ENCODE measurements at regions not wholly inside any gene's neighbourhood (a gene's known extent, or its start where the extent isn't known, plus 50 kb on each side); places are given as distances from the start of the nearest gene placed in this dataset.

DNA sequence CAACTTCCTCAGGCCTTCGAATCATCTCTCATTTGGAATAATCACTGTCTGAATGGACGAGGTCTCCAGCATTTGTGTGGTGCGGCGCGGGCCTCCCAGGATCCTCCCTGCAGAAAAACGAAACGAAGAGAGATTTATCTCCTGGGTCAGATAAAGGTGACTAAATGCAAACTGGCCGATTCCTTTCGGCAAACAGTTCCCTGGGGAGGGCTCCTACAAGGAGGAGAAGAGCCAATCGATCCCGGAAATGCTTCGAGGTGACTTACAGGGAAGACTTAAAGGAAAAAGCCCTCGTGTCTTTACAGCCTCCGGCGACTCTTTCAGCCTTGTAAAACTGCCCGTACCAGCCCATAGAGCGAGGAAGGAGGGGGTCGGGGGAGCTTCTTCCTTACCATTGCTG, 126.5 kb downstream of the MIAT start:
- TF ChIP-seq, protein P1, sequence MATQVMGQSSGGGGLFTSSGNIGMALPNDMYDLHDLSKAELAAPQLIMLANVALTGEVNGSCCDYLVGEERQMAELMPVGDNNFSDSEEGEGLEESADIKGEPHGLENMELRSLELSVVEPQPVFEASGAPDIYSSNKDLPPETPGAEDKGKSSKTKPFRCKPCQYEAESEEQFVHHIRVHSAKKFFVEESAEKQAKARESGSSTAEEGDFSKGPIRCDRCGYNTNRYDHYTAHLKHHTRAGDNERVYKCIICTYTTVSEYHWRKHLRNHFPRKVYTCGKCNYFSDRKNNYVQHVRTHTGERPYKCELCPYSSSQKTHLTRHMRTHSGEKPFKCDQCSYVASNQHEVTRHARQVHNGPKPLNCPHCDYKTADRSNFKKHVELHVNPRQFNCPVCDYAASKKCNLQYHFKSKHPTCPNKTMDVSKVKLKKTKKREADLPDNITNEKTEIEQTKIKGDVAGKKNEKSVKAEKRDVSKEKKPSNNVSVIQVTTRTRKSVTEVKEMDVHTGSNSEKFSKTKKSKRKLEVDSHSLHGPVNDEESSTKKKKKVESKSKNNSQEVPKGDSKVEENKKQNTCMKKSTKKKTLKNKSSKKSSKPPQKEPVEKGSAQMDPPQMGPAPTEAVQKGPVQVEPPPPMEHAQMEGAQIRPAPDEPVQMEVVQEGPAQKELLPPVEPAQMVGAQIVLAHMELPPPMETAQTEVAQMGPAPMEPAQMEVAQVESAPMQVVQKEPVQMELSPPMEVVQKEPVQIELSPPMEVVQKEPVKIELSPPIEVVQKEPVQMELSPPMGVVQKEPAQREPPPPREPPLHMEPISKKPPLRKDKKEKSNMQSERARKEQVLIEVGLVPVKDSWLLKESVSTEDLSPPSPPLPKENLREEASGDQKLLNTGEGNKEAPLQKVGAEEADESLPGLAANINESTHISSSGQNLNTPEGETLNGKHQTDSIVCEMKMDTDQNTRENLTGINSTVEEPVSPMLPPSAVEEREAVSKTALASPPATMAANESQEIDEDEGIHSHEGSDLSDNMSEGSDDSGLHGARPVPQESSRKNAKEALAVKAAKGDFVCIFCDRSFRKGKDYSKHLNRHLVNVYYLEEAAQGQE (IDR thresholded peaks at IDR 0.05; ENCODE audit: insufficient read depth in 1 of 2, low read depth in 2 of 2, low read length in 2 of 2): no peak
- TF ChIP-seq POLR2AphosphoS5 (IDR thresholded peaks at IDR 0.05; ENCODE audit: low read depth, low read length): no peak

Measured in PFSK-1 (cell line).